Astrocyte (in vitro differentiated cells and primary cell): ENCODE measurements at regions not wholly inside any gene's neighbourhood (a gene's known extent, or its start where the extent isn't known, plus 50 kb on each side); places are given as distances from the start of the nearest gene placed in this dataset.
"Not testable (repeated sequence)": the region's sequence is repeated elsewhere in the genome, so short reads cannot be mapped to it uniquely, and the experiment has no call there.

Source experiments
- DNase-seq: peaks from one replicate; pipeline ENCODE4 v3.0.0-alpha.2; 2010; ENCODE audit warnings: low read depth
- FAIRE-seq: peaks from 2 replicates; lab custom pipeline; 2011; peaks lifted over from hg19 to GRCh38; lab: Jason Lieb, UNC
- H2AFZ ChIP-seq: 2 replicates; pipeline ENCODE4 v1.6.0; 2012; ENCODE audit warnings: low read depth, low read length, inconsistent platforms
- H3K27ac ChIP-seq: 2 replicates; pipeline ENCODE4 v1.5.1; 2011; ENCODE audit warnings: low read depth, low read length, inconsistent platforms
- H3K27me3 ChIP-seq: 2 replicates; pipeline ENCODE4 v1.6.0; 2011; ENCODE audit warnings: low read length, inconsistent platforms; ENCODE audit not compliant: insufficient read depth
- H3K36me3 ChIP-seq: 2 replicates; pipeline ENCODE4 v1.5.1; 2011; ENCODE audit warnings: low read length, inconsistent platforms; ENCODE audit not compliant: insufficient read depth
- H3K4me1 ChIP-seq: 2 replicates; pipeline ENCODE4 v1.5.1; 2011; ENCODE audit warnings: low read length, inconsistent platforms; ENCODE audit not compliant: insufficient read depth
- H3K4me2 ChIP-seq: 2 replicates; pipeline ENCODE4 v1.6.0; 2012; ENCODE audit warnings: low read length, inconsistent platforms
- H3K4me3 ChIP-seq: 2 replicates; pipeline ENCODE4 v1.5.1; 2011; ENCODE audit warnings: low read depth, mild to moderate bottlenecking, low read length, inconsistent platforms; ENCODE audit not compliant: insufficient read depth
- H3K79me2 ChIP-seq: 2 replicates; pipeline ENCODE4 v1.6.0; 2012; ENCODE audit warnings: mild to moderate bottlenecking, low read length, inconsistent platforms; ENCODE audit not compliant: insufficient read depth
- H3K9ac ChIP-seq: 2 replicates; pipeline ENCODE4 v1.6.0; 2012; ENCODE audit warnings: mild to moderate bottlenecking, low read length, inconsistent platforms
- H3K9me3 ChIP-seq: 2 replicates; pipeline ENCODE4 v1.5.1; 2012; ENCODE audit warnings: low read depth, mild to moderate bottlenecking, low read length, inconsistent platforms; ENCODE audit not compliant: insufficient read depth
- H4K20me1 ChIP-seq: 2 replicates; pipeline ENCODE4 v1.6.0; 2012; ENCODE audit warnings: low read length, inconsistent platforms; ENCODE audit not compliant: insufficient read depth
- H3K27ac Mint-ChIP-seq: one replicate; pipeline ENCODE4 v1.8.0; 2021; ENCODE audit warnings: mild to moderate bottlenecking, mixed read lengths; ENCODE audit not compliant: unreplicated experiment
- H3K27me3 Mint-ChIP-seq: one replicate; pipeline ENCODE4 v1.8.0; 2021; ENCODE audit warnings: low read depth, mixed read lengths; ENCODE audit not compliant: unreplicated experiment
- H3K36me3 Mint-ChIP-seq: one replicate; pipeline ENCODE4 v1.8.0; 2021; ENCODE audit warnings: low read depth, mixed read lengths; ENCODE audit not compliant: unreplicated experiment
- H3K4me1 Mint-ChIP-seq: one replicate; pipeline ENCODE4 v1.8.0; 2021; ENCODE audit warnings: low read depth, mixed read lengths; ENCODE audit not compliant: unreplicated experiment
- H3K4me3 Mint-ChIP-seq: one replicate; pipeline ENCODE4 v1.8.0; 2021; ENCODE audit warnings: mild to moderate bottlenecking, moderate library complexity, mixed read lengths; ENCODE audit not compliant: unreplicated experiment
- H3K9me3 Mint-ChIP-seq: one replicate; pipeline ENCODE4 v1.8.0; 2021; ENCODE audit warnings: mild to moderate bottlenecking, mixed read lengths; ENCODE audit not compliant: unreplicated experiment
- EZH2 ChIP-seq: IDR thresholded peaks from 2 replicates; pipeline ENCODE4 v1.6.1; 2012; ENCODE audit warnings: mild to moderate bottlenecking, low read length, inconsistent platforms; ENCODE audit not compliant: insufficient read depth
- TF ChIP-seq, protein P1 (sequence below): IDR thresholded peaks from 2 replicates; pipeline ENCODE4 v1.5.1; 2011; ENCODE audit warnings: low read depth, mild to moderate bottlenecking, inconsistent platforms, low read length, moderate library complexity; ENCODE audit not compliant: insufficient read depth

DNA sequence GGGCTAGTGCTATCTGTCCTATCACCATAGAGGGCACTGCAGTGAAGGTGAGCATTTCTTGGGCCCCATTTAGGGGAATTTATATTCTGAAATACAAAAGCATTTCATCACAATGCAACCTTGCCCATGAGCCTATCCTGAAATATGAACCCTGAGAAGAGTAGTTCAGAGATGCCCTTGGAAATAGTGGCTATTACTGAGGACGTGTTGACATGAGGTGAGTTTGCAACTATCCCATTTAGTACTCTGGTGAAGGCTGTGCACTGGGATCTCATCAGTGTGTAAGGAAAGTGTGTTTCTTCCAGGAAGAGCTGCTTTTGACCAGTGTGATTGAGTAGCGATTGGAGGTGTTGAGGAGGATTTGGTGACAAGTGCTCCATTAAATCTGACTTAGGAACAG is 149.3 kb upstream of the EOLA2 start:
- Mint-ChIP-seq H3K4me3 (no peak overlapping the region), H3K36me3 (peaks cover 1% of the 10 kb centered on the region), H3K27ac (no peak overlapping the region), H3K27me3 (no peaks in the 10 kb centered on the region), H3K4me1 (peaks cover 18% of the 10 kb centered on the region), H3K9me3 (no peaks in the 10 kb centered on the region)
- Histone ChIP-seq H3K4me2 (no peak overlapping the region), H3K79me2 (no peaks in the 10 kb centered on the region), H3K4me3 (no peak overlapping the region), H3K4me1 (peaks cover 25% of the 10 kb centered on the region), H2AFZ (no peak overlapping the region), H3K9me3 (no peaks in the 10 kb centered on the region), H3K9ac (no peak overlapping the region), H3K36me3 (no peaks in the 10 kb centered on the region), H4K20me1 (no peaks in the 10 kb centered on the region), H3K27ac (no peak overlapping the region), H3K27me3 (no peaks in the 10 kb centered on the region)
- TF ChIP-seq EZH2 = no peak
- TF ChIP-seq, protein P1, sequence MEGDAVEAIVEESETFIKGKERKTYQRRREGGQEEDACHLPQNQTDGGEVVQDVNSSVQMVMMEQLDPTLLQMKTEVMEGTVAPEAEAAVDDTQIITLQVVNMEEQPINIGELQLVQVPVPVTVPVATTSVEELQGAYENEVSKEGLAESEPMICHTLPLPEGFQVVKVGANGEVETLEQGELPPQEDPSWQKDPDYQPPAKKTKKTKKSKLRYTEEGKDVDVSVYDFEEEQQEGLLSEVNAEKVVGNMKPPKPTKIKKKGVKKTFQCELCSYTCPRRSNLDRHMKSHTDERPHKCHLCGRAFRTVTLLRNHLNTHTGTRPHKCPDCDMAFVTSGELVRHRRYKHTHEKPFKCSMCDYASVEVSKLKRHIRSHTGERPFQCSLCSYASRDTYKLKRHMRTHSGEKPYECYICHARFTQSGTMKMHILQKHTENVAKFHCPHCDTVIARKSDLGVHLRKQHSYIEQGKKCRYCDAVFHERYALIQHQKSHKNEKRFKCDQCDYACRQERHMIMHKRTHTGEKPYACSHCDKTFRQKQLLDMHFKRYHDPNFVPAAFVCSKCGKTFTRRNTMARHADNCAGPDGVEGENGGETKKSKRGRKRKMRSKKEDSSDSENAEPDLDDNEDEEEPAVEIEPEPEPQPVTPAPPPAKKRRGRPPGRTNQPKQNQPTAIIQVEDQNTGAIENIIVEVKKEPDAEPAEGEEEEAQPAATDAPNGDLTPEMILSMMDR = no peak
- FAIRE-seq = peak; percentile 58
- no peak for DNase-seq

DNA sequence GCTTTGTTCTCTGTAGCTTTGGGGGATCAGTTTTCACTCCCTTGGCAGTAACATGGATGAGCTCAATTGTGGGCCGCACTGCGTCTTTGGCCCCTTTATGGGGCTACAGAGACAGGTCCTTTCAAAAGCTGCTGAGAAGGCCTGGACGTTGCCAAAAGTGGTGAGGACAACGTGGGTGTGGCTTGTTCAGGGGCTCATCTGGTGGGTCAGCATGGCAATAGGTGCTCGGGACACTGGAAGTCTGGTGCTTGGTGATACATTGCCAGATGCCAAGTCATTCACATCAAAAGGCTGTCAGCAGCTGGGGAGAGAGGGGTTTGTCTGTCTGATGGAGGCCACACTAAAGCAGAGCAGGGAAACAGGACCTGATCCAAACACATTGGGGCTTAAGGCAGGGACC is 149.8 kb upstream of the EOLA2 start:
- Mint-ChIP-seq H3K27ac (no peak overlapping the region), H3K36me3 (peaks cover 1% of the 10 kb centered on the region), H3K27me3 (no peaks in the 10 kb centered on the region), H3K4me3 (no peak overlapping the region), H3K4me1 (peaks cover 18% of the 10 kb centered on the region), H3K9me3 (no peaks in the 10 kb centered on the region)
- Histone ChIP-seq H4K20me1 (no peaks in the 10 kb centered on the region), H3K9me3 (no peaks in the 10 kb centered on the region), H3K4me2 (no peak overlapping the region), H3K27me3 (no peaks in the 10 kb centered on the region), H3K4me1 (peaks cover 25% of the 10 kb centered on the region), H3K4me3 (no peak overlapping the region), H3K79me2 (no peaks in the 10 kb centered on the region), H3K9ac (no peak overlapping the region), H3K27ac (no peak overlapping the region), H3K36me3 (no peaks in the 10 kb centered on the region), H2AFZ (no peak overlapping the region)
- TF ChIP-seq, protein P1 = no peak
- no peak for TF ChIP-seq EZH2
- DNase-seq = no peak
- FAIRE-seq = no peak

DNA sequence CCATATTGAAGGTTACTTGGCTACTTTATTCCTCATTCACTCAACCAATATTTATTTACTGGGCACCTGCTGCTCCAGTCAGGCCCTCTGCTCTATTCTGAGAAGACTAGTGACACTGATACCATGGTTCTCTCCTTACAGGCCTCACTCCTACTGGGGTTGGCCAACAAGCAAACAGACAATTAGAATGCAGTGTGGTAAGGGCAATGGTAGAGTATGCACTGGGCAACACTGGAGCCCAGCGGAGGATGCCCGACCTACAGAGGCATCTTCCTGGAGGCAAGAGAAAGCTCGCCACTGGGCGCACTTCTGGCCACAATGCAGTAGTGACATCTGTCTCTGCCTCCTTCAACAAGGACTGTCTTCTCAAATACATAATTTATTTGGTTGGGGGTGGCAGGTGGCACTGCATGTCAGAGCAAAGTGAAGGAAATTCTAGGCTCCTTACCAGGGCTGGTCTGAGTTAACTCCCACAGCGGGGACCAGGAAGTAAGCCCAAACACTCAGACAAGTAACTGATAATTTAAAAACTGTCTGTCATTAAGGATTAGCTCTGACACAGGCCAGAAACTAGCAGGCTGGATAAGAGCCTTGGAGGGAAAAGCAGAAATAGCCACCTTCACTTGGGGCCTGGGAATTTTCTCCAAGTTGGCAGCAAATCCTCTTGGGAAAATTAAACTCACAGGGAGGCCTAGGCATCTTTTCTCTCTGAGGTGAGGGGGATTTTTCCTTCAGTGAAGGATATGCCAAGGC is 150.7 kb upstream of the EOLA2 start:
- H3K9me3 Mint-ChIP-seq = no peaks in the 10 kb centered on the region
- H3K4me2 ChIP-seq = no peak overlapping the region
- no peaks in the 10 kb centered on the region for H3K9me3 ChIP-seq
- no peak overlapping the region for H3K27ac ChIP-seq
- no peaks in the 10 kb centered on the region for H4K20me1 ChIP-seq
- no peaks in the 10 kb centered on the region for H3K27me3 Mint-ChIP-seq
- no peak overlapping the region for H3K9ac ChIP-seq
- no peak overlapping the region for H2AFZ ChIP-seq
- H3K27me3 ChIP-seq = no peaks in the 10 kb centered on the region
- DNase-seq (no peak), FAIRE-seq (peak; percentile 62)
- no peaks in the 10 kb centered on the region for H3K36me3 ChIP-seq
- H3K79me2 ChIP-seq = no peaks in the 10 kb centered on the region
- no peak overlapping the region for H3K4me3 ChIP-seq
- no peak overlapping the region for H3K4me3 Mint-ChIP-seq
- no peak overlapping the region for H3K27ac Mint-ChIP-seq
- peaks cover 1% of the 10 kb centered on the region for H3K36me3 Mint-ChIP-seq
- peaks cover 18% of the 10 kb centered on the region for H3K4me1 Mint-ChIP-seq
- peaks cover 21% of the 10 kb centered on the region for H3K4me1 ChIP-seq
- TF ChIP-seq, protein P1 = no peak
- TF ChIP-seq EZH2 = no peak

DNA sequence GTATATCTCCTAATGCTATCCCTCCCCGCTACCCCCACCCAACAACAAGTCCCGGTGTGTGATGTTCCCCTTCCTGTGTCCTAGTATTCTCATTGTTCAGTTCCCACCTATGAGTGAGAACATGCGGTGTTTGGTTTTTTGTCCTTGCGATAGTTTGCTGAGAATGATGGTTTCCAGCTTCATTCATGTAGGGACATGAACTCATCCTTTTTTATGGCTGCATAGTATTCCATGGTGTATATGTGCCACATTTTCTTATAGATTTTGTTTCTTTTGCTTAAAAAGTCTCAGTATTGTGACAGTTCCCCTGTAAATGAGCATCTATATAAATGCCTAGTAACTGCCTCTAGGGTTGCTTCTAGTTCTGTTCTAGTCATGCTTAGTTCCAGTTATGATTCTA is 153.0 kb upstream of the EOLA2 start:
- H2AFZ ChIP-seq, H3K4me1 ChIP-seq, H3K36me3 Mint-ChIP-seq, H3K9ac ChIP-seq, H3K27ac Mint-ChIP-seq, H3K27me3 Mint-ChIP-seq, H3K9me3 ChIP-seq, H3K36me3 ChIP-seq, DNase-seq, H3K27ac ChIP-seq, H3K79me2 ChIP-seq, H3K9me3 Mint-ChIP-seq, H3K4me3 ChIP-seq, H4K20me1 ChIP-seq, H3K4me2 ChIP-seq, H3K4me3 Mint-ChIP-seq, FAIRE-seq, H3K27me3 ChIP-seq: not testable (repeated sequence)
- peaks cover 12% of the 10 kb centered on the region for H3K4me1 Mint-ChIP-seq
